Pons (tissue), 1 donor: ENCODE measurements at regions not wholly inside any gene's neighbourhood (a gene's known extent, or its start where the extent isn't known, plus 50 kb on each side); places are given as distances from the start of the nearest gene placed in this dataset.
A peak's percentile ranks its signal among the peaks of the same experiment; 100 is the strongest.
"Not testable (repeated sequence)": the region's sequence is repeated elsewhere in the genome, so short reads cannot be mapped to it uniquely, and the experiment has no call there.

ENCODE experiments used
- DNase-seq: peaks from one replicate; pipeline ENCODE4 v3.0.0-alpha.2; 2016; ENCODE audit warnings: low spot score

DNA sequence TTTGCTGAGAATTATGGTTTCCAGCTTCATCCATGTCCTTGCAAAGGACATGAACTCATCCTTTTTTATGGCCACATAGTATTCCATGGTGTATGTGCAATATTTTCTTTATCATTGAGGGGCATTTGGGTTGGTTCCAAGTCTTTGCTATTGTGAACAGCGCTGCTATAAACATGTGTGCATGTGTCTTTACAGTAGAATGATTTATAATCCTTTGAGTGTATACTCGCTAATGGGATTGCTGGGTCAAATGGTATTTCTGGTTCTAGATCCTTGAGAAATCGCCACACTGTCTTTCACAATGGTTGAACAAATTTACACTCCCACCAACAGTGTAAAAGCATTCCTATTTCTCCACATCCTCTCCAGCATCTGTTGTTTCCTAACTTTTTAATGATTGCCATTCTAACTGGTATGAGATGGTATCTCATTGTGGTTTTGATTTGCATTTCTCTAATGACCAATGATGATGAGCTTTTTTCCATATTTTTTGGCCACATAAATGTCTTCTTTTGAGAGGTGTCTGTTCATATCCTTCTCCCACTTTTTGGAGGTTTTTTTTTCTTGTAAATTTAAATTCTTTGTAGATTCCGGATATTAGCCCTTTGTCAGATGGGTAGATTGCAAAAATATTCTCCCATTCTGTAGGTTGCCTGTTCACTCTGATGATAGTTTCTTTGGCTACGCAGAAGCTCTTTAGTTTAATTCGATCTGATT lies 180.1 kb downstream of the PLPPR4 start:
- not testable (repeated sequence) for DNase-seq

- DNase-seq: no peak
These were observed 180.8 kb downstream of the PLPPR4 start for GRCh38 chr1:99445071-99445470.

GRCh38 chr1:99445486-99445885 lies 181.2 kb downstream of the PLPPR4 start:
- DNase-seq: no peak

- DNase-seq: no peak
These were observed 183.4 kb downstream of the PLPPR4 start for GRCh38 chr1:99447721-99448120.

- no peak for DNase-seq
These were observed 190.2 kb upstream of the PALMD start for GRCh38 chr1:99455760-99456159.

DNA sequence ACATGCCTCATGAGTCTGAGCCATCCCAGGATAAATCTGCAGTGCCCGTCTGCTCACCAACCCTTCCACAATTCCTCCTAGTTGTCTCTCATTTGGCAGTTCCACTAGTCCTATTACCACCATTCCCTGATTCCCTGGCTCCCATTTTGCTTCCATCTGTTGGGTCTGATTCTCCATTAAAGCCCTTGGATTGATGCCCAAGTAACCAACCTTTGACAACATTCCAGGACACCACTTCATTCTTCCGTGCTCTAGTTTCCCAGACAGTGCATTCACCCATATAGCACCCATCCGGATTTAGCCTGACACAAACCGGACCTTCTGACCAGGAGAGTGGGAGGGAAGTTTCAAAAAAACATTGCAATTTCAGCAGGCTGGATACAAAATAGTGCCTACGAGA lies 189.4 kb upstream of the PALMD start:
- no peak for DNase-seq

DNA sequence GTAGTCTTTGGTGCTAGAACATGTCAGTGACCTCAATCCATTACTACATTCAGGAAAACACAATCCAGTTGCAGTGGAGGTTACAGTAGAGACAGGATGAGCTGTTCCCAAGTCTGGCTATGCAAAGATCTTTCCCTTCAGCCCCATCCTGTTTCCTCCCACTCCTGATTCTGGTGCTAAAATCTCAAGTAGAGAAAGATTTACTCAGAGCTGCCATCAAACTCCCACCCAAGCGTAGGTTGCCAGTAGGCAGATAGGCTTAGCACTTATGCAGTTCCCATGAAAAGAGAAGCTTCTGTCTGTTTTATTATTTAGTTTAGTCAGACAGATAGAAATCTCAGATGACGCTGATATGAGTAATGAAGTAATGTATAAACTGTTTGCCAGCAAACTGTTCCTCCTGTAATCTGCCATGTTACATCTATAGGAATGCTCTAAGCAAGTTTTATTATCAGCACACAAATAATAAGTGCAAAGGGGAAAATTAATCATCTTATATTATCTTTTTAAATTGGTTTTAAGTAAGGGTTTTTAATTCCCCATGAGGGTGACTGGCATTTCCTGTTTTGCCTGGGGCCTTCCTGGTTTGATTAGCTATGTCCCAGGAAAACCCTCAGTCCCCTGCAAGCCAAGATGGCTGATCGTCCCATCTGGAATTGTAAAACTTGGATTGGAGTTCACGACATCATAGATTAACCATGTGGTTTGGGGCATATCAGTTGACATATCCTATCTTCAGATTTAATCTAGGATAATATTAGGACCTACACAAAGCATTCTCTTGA lies 188.3 kb upstream of the PALMD start:
- DNase-seq: no peak

GRCh38 chr1:99461499-99461898 lies 184.4 kb upstream of the PALMD start:
- no peak for DNase-seq

GRCh38 chr1:99464738-99465137 lies 181.2 kb upstream of the PALMD start:
- DNase-seq: no peak

GRCh38 chr1:99465176-99465900 lies 180.6 kb upstream of the PALMD start:
- DNase-seq: no peak

DNA sequence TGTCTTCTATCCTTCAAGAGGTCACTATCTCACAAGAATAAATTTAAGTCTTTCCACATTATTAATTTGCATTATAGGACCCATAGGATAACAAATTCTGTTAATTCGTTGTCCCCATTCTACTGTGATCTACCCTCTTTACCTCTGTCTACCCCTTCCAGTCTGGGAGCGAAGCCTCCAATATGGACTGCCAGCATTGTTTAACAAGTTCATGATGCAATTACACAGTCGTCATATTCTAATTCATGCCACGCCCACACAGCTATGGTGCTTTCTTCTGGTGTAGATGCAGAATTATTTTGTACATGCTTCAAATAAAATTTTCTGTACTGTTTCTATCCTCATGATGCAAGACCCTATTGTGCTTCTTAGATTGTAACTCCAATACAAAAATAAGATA lies 178.3 kb upstream of the PALMD start:
- DNase-seq: no peak

GRCh38 chr1:99469550-99469971 lies 176.4 kb upstream of the PALMD start:
- DNase-seq: no peak

GRCh38 chr1:99472893-99473292 lies 173.0 kb upstream of the PALMD start:
- no peak for DNase-seq

DNA sequence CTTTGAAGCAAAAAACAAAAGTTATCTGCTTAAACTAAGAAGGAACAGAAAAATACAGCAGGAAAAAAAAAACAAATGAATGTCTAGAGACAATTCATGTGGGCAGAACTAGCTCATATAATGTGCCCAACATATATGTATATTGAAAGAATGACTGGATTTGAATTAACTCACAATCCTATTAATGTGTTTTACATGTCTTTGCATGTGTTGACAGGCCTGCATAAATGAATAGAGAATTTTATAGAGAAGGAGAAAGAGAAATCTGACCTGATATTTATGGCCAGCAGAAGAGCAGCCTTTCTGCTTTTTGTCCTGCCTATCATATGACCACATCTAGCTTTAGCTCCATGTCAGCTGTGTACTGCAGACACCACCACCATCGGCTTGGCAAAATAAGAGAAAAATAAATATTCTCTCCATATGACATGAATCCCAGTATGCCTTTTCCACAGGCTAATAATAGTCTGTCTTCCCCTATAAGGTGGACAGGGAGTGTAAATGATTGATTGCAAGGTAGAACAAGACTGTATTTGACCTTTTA lies 171.5 kb upstream of the PALMD start:
- no peak for DNase-seq

DNA sequence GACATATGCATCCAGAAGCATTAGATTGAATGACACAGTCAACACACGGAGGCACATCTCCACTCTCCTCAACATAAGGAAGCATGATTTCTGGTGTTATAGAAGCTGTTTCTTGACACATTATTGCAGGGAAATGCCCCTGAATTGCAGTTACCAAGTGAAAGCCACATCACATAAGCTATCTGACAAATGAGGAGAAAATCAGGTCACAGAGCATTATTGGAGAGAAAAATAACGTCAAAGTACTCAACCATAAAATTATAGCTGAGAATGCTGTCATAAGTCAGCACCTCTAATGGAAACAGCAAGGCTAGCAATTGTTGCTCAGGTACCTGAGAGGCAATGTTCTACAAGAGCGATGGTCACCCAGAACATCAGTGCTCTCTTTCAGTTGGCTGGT lies 169.9 kb upstream of the PALMD start:
- no peak for DNase-seq

DNA sequence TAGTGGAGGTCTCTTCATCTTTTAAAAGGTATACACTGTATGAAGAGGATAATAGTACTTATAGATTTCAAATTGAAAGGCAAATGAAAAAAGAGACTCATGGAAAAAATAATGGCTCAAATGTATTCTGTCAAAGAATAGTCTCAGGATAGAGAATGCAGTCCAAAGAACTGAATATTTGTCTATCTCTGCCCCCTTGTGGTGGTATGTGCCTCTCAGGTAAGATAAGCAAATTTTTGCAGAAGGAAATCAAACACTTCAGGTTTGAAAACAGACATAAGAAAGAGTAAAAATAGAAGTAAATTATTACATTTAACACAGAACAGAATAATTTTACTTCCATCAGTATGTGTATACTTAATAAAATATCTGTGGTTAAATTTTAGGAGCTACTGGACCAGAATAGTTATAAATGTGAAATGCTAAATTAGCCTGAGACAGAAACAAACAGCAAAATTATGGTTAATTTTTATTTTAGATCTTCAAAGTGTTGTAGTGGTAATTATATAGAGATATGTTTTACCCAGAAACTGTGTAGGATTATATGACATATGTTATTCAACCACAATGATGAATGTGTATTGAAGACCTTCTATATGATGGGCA lies 164.4 kb upstream of the PALMD start:
- peak; percentile 80 for DNase-seq

GRCh38 chr1:99482286-99482685 lies 163.6 kb upstream of the PALMD start:
- DNase-seq: no peak

DNA sequence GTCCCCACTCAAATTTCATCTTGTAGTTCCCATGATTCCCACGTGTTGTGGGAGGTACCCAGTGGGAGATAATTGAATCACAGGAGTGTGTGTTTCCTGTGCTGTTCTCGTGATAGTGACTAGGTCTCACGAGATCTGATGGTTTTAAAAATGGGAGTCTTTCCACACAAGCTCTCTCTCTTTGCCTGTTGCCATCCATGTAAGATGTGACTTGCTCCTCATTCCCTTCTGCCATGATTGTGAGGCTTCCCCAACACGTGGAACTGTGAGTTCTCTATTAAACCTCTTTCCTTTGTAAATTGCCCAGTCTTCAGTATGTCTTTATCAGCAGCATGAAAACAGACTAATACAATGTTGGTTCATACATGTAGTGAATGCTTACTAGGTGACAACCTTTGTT lies 163.2 kb upstream of the PALMD start:
- no peak for DNase-seq

- no peak for DNase-seq
These were observed 155.9 kb upstream of the PALMD start for GRCh38 chr1:99490031-99490430.

- DNase-seq: no peak
These were observed 149.8 kb upstream of the PALMD start for GRCh38 chr1:99496067-99496466.

- DNase-seq: no peak
These were observed 148.2 kb upstream of the PALMD start for GRCh38 chr1:99497690-99498089.

- no peak for DNase-seq
These were observed 145.4 kb upstream of the PALMD start for GRCh38 chr1:99500541-99500940.
